ENCODE measurements at regions not wholly inside any gene's neighbourhood (a gene's known extent, or its start where the extent isn't known, plus 50 kb on each side); places are given as distances from the start of the nearest gene placed in this dataset.
"Not testable (repeated sequence)": the region's sequence is repeated elsewhere in the genome, so short reads cannot be mapped to it uniquely, and the experiment has no call there.

DNA sequence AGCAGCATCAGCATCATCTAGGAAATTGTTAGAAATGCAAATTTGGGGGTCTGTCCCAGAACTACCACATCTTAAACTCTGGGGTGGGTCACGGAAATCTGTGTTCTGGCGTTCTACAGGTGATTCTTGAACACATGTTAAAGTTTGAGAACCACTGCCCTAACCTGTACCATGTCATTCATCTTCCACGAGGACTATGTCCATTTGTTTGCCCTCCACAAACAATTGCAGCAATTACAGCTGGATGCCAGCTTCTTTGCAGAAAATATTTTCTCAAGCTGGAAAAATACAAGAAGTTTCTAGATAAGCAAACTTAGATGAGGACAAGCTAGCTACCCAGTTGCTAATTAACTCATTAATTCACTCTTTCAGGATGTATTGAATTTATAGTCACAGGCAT, 54.1 kb downstream of the MAFB start:
- no peak for DNase-seq

DNA sequence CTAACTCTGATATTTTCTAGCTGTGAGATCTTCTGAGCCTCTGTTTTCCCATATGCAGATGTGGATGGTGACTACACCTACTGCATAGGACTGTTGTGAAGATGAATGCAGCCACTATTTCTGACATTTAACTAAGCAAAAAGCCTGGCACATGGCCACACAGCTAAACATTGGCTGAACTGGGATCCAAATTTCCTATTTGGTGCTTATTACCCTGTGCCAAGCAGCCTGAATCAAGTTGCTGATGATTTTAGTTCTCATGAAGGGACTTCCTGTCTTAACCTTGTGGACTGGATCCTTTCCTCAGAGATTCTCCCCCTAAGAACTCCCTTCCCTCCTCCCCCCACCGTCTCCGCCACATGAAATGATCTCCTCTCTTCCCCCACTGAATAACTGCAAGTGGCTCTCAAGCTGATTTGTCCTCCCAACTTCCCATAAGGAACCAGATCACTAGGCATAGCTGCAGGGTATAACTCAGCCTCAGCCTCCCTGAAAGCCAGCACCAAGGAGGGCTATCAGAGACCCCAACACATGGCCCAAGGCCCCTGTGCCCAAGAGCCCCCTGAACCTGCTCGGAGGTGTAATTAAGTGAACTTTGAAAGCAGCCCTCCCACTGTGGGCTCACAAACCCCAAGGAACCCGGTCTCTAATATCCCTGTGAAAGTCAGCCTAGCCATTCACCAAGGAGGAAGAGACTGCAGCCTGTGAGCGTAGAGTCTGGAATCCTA, 55.7 kb downstream of the MAFB start:
- no peak for DNase-seq

DNA sequence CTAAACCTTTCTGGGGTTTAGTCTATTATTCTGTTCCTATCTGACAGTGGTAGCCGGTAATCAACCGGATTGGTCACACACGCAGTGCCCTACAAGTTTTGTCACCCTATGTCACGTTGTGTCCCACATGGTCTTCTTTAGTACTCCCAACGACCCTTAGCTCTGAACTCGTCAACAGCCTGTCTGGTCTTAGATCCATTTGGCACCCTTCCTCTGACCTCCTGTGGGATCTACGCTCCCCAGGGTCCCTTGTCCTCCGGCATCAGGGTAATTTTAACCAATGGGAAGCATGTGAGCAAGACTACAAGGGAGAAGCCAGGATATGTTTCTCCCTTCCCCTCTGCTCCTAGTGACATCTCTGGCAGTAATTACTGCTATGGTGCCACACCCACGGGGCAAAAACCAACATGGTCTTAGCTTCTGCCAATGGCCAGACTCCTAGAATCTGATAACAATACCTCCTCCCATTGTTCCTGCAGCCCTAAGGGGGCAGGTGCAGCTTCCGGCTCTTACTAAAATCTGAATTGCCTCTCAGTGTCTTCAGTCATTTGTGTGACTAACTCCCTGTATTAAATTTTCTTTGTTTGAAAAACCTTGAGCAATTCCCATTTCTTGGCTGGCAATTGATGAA, 56.6 kb downstream of the MAFB start:
- no peak for DNase-seq

DNA sequence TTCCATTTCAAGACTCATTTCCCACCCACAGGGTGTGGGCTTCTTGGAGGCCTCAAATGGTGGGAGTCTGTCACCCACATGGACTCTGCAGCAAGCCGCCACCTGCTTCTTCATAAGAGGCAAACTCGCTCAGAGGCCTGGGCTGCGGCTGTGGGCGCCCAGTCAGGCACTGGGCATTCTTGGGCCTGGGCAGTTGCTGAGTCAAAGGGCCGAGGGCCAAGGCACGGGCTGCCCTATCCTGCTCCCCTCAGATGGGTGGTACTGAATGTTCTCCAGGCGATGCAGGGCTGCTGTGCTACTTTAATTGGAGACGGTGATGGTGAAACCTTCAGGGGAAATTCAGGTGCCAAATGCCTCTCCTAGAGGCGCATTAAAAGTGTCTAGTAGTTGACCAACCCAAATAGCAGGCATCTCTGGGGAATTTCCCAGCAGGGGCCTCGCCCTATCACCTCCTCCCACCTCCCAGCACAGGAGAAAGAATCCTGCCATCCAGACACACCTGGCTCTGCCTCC, 57.9 kb downstream of the MAFB start:
- no peak for DNase-seq

DNA sequence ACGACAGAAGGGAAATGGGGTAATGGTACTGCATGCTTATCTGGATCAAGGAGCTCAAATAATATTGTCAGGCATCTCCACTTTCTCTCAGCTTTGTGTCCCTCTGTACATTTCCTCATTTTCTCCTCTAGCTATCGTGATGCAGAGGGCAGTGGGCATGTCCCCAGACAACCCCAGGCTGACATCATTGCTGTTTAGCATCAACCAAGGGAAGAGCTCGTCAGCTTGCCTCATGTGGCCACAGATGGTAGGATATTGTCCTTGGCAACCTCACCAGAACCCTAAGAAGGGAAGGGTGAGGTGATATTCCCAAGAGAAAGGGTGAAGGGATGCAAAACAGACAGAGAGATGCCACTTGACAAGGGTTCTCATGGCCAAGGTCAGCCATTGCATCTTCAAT, 58.3 kb downstream of the MAFB start:
- no peak for DNase-seq

DNA sequence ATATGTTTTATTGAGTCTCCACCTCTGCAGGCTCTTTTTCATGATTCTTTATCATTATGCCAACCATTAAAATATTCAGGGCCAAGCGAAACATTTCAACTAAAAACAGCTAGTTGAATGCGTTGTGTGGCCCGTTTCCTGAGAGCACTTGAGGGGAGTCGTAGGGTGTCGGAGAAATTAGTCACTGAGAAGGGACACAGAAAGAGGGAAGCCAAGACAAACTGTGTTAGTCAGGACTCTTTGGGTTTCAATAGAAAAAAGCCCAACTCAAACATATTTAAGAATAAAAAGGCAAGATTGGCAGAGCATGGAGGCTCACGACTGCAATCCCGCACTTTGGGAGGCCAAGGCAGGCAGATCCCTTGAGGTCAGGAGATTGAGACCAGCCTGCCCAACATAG, 58.9 kb downstream of the MAFB start:
- DNase-seq: no peak

- no peak for DNase-seq
Observed at GRCh38 chr20:40628877-40629276, 60.2 kb downstream of the MAFB start.

DNA sequence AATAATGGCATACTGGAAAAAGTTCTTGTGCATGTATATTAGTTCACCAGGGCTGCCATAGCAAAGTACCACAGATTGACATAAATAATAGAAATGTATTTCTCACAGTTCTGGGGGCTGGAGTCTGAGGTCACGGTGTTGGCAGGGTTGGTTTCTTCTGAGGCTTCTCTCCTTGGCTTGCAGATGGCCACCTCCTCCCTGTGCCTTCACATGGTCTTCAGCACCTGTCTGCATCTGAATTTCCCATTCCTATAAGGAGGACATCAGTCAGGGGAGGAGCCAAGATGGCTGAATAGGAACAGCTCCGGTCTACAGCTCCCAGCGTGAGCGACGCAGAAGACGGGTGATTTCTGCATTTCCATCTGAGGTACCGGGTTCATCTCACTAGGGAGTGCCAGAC, 70.0 kb downstream of the MAFB start:
- not testable (repeated sequence) for DNase-seq

DNA sequence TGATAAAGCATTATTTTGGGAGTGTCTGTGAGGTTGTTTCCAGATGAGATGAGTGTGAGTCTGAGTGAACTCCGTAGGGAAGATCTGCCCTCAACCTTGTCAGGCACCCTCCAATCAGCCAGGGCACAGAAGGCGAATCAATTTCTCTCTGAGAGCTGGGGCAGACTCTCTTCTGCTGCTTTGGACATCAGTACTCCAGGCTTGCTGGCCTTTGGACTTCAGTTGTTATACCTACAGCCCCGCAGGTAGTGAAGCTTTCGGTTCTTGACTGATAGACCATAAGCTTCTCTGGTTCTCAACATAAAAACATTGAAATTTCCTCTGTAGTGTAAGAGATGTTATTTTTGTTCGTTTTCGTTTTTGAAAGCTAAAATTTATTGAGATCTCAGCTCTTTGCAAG, 71.4 kb downstream of the MAFB start:
- no peak for DNase-seq

DNA sequence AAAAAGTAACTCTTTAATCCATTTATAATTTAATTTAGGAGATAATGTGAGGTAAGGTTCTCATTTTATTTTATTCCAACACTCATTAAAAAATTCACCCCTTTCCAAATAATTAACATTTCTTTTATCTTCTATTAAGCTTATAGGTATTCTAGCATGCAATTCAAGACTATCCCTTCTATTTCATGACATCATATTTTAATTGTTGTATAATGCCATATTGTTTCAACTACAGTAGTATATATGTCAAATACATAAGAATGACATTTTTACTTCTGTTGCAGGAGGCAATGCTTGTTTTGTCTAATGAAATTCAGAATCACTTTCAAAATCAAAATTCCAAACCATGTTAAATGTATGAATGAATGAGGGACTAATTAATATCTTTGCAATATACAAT, 76.2 kb downstream of the MAFB start:
- DNase-seq: no peak

- DNase-seq: no peak
Observed at GRCh38 chr20:40612247-40612646, 76.8 kb downstream of the MAFB start.

DNA sequence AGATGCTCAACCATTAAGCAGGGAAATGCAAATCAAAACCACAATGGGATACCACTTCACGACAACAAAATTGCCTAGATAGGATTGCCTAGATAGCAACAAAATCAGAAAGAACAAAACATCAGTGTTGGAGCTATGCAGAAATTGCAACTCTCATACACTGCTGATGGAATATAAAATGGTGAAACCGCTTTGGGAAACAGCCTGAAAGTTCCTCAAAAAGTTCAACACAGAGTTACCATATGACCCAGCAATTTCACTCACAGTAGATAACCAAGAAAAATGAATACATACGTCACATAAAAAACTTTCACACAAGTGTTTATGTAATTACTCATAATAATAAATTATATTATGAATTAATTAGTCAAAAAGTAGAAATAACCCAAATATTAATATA, 78.3 kb downstream of the MAFB start:
- no peak for DNase-seq

DNA sequence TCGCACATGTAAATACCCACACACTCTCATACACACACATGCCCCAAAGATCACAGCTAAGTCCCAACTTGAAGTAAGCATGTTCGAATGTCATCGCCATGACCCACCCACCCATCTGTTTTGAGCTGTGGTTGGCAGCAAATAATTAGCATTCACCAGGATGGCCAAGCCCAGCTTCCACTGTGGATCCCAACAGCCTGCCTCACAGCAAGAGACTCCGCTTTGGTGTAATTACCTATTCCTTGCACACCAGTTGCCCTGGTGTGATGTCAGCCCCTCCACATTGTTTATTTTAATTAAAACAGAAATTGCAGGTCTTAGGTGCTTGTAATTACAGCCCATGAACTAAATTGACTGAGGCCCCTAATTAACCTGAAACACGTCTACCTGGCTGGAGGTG, 81.1 kb downstream of the MAFB start:
- DNase-seq: no peak

GRCh38 chr20:40606660-40607059, 82.4 kb downstream of the MAFB start:
- DNase-seq: no peak

DNA sequence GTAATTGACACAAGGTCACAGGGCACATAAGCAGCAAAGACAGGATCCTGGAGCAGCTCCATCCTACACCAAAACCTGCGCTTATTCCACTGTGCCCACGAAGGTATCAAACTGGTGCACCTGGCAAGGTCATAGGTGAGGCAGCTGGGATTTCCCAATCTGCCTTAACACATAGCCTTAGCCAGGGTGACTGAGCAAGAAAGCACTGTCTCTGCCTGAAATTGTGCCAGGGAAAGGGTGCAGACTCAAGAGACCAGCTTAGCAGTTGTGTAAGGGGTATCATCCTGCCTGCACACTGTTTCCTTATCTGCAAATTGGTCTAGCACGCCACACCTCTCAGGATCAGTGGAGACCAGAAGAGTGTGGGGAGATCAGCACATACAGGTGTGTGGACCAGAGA, 82.8 kb downstream of the MAFB start:
- DNase-seq: no peak

GRCh38 chr20:40604416-40604815, 84.6 kb downstream of the MAFB start:
- DNase-seq: no peak

- no peak for DNase-seq
Observed at GRCh38 chr20:40603057-40603651, 85.9 kb downstream of the MAFB start.

- DNase-seq: no peak
Observed at GRCh38 chr20:40602381-40602780, 86.7 kb downstream of the MAFB start.

- no peak for DNase-seq
Observed at GRCh38 chr20:40600441-40601219, 88.4 kb downstream of the MAFB start.

- DNase-seq: no peak
Observed at GRCh38 chr20:40599987-40600386, 89.0 kb downstream of the MAFB start.

- DNase-seq: no peak
Observed at GRCh38 chr20:40592941-40593340, 96.1 kb downstream of the MAFB start.

GRCh38 chr20:40591536-40591935, 97.5 kb downstream of the MAFB start:
- no peak for DNase-seq

DNA sequence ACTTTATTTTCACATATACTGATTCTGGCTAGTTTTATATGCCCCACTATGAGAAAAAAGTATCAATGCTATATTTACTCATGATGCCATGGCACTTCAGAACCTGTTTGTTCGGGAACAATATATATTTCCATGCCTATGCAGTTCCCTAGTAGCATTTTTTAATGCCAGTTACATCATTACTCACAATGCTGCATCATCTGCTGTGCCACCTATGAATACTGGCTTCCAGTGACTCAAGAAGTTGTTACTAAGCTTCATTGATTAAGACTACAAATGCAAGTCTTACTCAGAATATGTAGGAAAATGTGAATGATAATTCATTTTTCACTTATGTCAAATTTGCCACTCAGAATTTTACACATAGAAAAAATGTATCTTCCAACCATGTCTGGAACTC, 97.9 kb downstream of the MAFB start:
- no peak for DNase-seq

- DNase-seq: no peak
Observed at GRCh38 chr20:40589581-40589980, 99.5 kb downstream of the MAFB start.
